A673 (cell line): ENCODE measurements at regions not wholly inside any gene's neighbourhood (a gene's known extent, or its start where the extent isn't known, plus 50 kb on each side); places are given as distances from the start of the nearest gene placed in this dataset.

Source experiments
- CTCF ChIP-seq: fragments of 300-800, 200-600 bp; sonication (generic); conservative IDR thresholded peaks from 2 replicates; pipeline ENCODE4 v1.5.1; 2017; ENCODE audit warnings: low read depth, mild to moderate bottlenecking, antibody characterized with exemption, low read length, moderate library complexity, mixed read lengths
- EZH2 ChIP-seq: fragments of 200-600 bp; sonication (generic); IDR thresholded peaks from 2 replicates; pipeline ENCODE4 v1.6.1; 2017; ENCODE audit warnings: borderline replicate concordance, low read depth, mild to moderate bottlenecking, mixed read lengths, antibody characterized with exemption, low read length; ENCODE audit not compliant: poor library complexity, severe bottlenecking

GRCh38 chr22:22358686-22359085 lies 114.1 kb downstream of the VPREB1 start:
- TF ChIP-seq CTCF (no peak), EZH2 (no peak)
